GM18858 (cell line): ENCODE measurements at regions not wholly inside any gene's neighbourhood (a gene's known extent, or its start where the extent isn't known, plus 50 kb on each side); places are given as distances from the start of the nearest gene placed in this dataset.

Source experiments
- ATAC-seq: cut with Tn5 transposase; IDR thresholded peaks from one replicate; pipeline ENCODE4 v1.9.1; 2021; ENCODE audit not compliant: unreplicated experiment

GRCh38 chr2:42925742-42926433 lies 133.5 kb upstream of the HAAO start:
- ATAC-seq: no peak

GRCh38 chr2:42924418-42924886 lies 132.1 kb upstream of the HAAO start:
- no peak for ATAC-seq

- no peak for ATAC-seq
Observed at GRCh38 chr2:42923580-42924417, 131.4 kb upstream of the HAAO start.

- ATAC-seq: no peak
Observed at GRCh38 chr2:42922790-42923579, 130.6 kb upstream of the HAAO start.

GRCh38 chr2:42922293-42922692 lies 129.9 kb upstream of the HAAO start:
- ATAC-seq: no peak

- no peak for ATAC-seq
Observed at GRCh38 chr2:42921721-42922120, 129.3 kb upstream of the HAAO start.

GRCh38 chr2:42921147-42921520 lies 128.8 kb upstream of the HAAO start:
- ATAC-seq: no peak

- no peak for ATAC-seq
Observed at GRCh38 chr2:42920446-42921146, 128.2 kb upstream of the HAAO start.

- no peak for ATAC-seq
Observed at GRCh38 chr2:42918671-42919318, 126.4 kb upstream of the HAAO start.

GRCh38 chr2:42918041-42918440 lies 125.7 kb upstream of the HAAO start:
- no peak for ATAC-seq

GRCh38 chr2:42917425-42917927 lies 125.1 kb upstream of the HAAO start:
- no peak for ATAC-seq

GRCh38 chr2:42916324-42916723 lies 123.9 kb upstream of the HAAO start:
- ATAC-seq: no peak

- no peak for ATAC-seq
Observed at GRCh38 chr2:42914860-42915259, 122.5 kb upstream of the HAAO start.

GRCh38 chr2:42914314-42914713 lies 121.9 kb upstream of the HAAO start:
- no peak for ATAC-seq

GRCh38 chr2:42913280-42913878 lies 121.0 kb upstream of the HAAO start:
- ATAC-seq: no peak

- ATAC-seq: no peak
Observed at GRCh38 chr2:42910645-42911405, 118.4 kb upstream of the HAAO start.

- ATAC-seq: no peak
Observed at GRCh38 chr2:42909966-42910365, 117.6 kb upstream of the HAAO start.

GRCh38 chr2:42908518-42909200 lies 116.3 kb upstream of the HAAO start:
- ATAC-seq: no peak

GRCh38 chr2:42907835-42908234 lies 115.5 kb upstream of the HAAO start:
- ATAC-seq: no peak
